Endothelial cell of umbilical vein (primary cell): ENCODE measurements at regions not wholly inside any gene's neighbourhood (a gene's known extent, or its start where the extent isn't known, plus 50 kb on each side); places are given as distances from the start of the nearest gene placed in this dataset.

ENCODE experiments used
- BruUV-seq: library from RNA; stranded (reverse); fragments of 400-500 nt; replicated peaks from 2 replicates; lab custom pipeline; 2021; lab: Mats Ljungman, UMichigan
- CTCF ChIA-PET: fragments of 300-600, 350-600 bp; sonication (Branson Sonifier 250); formaldehyde crosslinking; loops from one replicate; lab custom pipeline; 2021; ENCODE audit warnings: antibody characterized with exemption, inconsistent platforms; lab: Charles Lee
- POLR2A ChIA-PET: fragments of 300-600, 350-600 bp; sonication (Branson Sonifier 250); formaldehyde crosslinking; loops from one replicate; lab custom pipeline; 2021; ENCODE audit warnings: antibody characterized with exemption, inconsistent platforms; lab: Charles Lee
- DNase-seq: peaks from one replicate; pipeline ENCODE4 v3.0.0-alpha.2; 2011; ENCODE audit warnings: low read depth, low spot score
- FAIRE-seq: peaks from 2 replicates; lab custom pipeline; 2011; peaks lifted over from hg19 to GRCh38; lab: Jason Lieb, UNC
- H2AFZ ChIP-seq: 2 replicates; pipeline ENCODE4 v1.6.0; 2012; ENCODE audit warnings: low read depth, low read length, control low read depth, inconsistent platforms
- H3K27ac ChIP-seq: 2 replicates; pipeline ENCODE4 v1.5.1; 2011; ENCODE audit warnings: low read depth, mild to moderate bottlenecking, control low read depth, low read length, moderate library complexity; ENCODE audit not compliant: insufficient read depth
- H3K27me3 ChIP-seq, 2 experiments: 2 replicates each; pipeline versions ENCODE4 v1.6.0 to v1.6.1; 2011; ENCODE audit warnings: low read length in 2 of 2, mixed read lengths in 1 of 2; ENCODE audit not compliant: control insufficient read depth in 2 of 2, insufficient read depth in 2 of 2
- H3K36me3 ChIP-seq, 2 experiments: 2 replicates in 1 of 2; 3 replicates in 1 of 2; pipeline ENCODE4 v1.5.1; 2011; ENCODE audit warnings: low read length in 2 of 2, mild to moderate bottlenecking in 1 of 2, moderate library complexity in 1 of 2; ENCODE audit not compliant: control insufficient read depth in 2 of 2, insufficient read depth in 2 of 2; ENCODE audit errors: extremely low read depth in 1 of 2
- H3K4me1 ChIP-seq: 3 replicates; pipeline ENCODE4 v1.5.1; 2011; ENCODE audit warnings: mild to moderate bottlenecking, low read length; ENCODE audit not compliant: control insufficient read depth, insufficient read depth; ENCODE audit errors: extremely low read depth
- H3K4me2 ChIP-seq: 2 replicates; pipeline ENCODE4 v1.6.1; 2011; ENCODE audit warnings: low read length, control low read depth, mixed read lengths; ENCODE audit not compliant: insufficient read depth
- H3K4me3 ChIP-seq, 3 experiments: fragments of 200-600 bp in 1 of 3; sonication (generic), shearing (Covaris generic) in 1 of 3; replicated peaks in 1 of 3; 2 replicates each; pipeline ENCODE4 v1.5.1; 2011 to 2016; ENCODE audit warnings: control low read depth in 3 of 3, low read length in 3 of 3, mild to moderate bottlenecking in 2 of 3, inconsistent platforms in 1 of 3, low read depth in 1 of 3, moderate library complexity in 1 of 3; ENCODE audit not compliant: insufficient read depth in 1 of 3
- H3K79me2 ChIP-seq: 2 replicates; pipeline ENCODE4 v1.6.0; 2012; ENCODE audit warnings: low read length, inconsistent platforms; ENCODE audit not compliant: control insufficient read depth, insufficient read depth
- H3K9ac ChIP-seq: replicated peaks from 2 replicates; pipeline ENCODE3; 2011; ENCODE audit warnings: low read length, control low read depth; ENCODE audit not compliant: insufficient read depth; ENCODE audit errors: extremely low read depth
- H3K9me1 ChIP-seq: replicated peaks from 3 replicates; pipeline ENCODE4 v1.6.0; 2011; ENCODE audit warnings: mild to moderate bottlenecking, low read length; ENCODE audit not compliant: control insufficient read depth, insufficient read depth; ENCODE audit errors: extremely low read depth
- H3K9me3 ChIP-seq: replicated peaks from 2 replicates; pipeline ENCODE4 v1.5.1; 2012; ENCODE audit warnings: low read length, inconsistent platforms; ENCODE audit not compliant: control insufficient read depth, insufficient read depth
- H4K20me1 ChIP-seq: replicated peaks from 2 replicates; pipeline ENCODE3; 2011; ENCODE audit warnings: mild to moderate bottlenecking, low read length; ENCODE audit not compliant: control insufficient read depth, insufficient read depth; ENCODE audit errors: extremely low read depth
- EZH2 ChIP-seq: IDR thresholded peaks from 2 replicates; pipeline ENCODE4 v1.6.1; 2012; ENCODE audit warnings: borderline replicate concordance, low read depth, mild to moderate bottlenecking, moderate library complexity, low read length, inconsistent platforms; ENCODE audit not compliant: severe bottlenecking
- FOS ChIP-seq: IDR thresholded peaks from 2 replicates; pipeline ENCODE4 v1.6.1; 2011; ENCODE audit warnings: mild to moderate bottlenecking, low read length, moderate library complexity, borderline replicate concordance; ENCODE audit not compliant: insufficient read depth
- GATA2 ChIP-seq: IDR thresholded peaks from 2 replicates; pipeline ENCODE4 v1.7.0; 2011; ENCODE audit warnings: low read depth, mild to moderate bottlenecking, moderate library complexity, mixed read lengths, low read length; ENCODE audit not compliant: insufficient read length, insufficient read depth
- JUN ChIP-seq: IDR thresholded peaks from 2 replicates; pipeline ENCODE4 v1.6.1; 2011; ENCODE audit warnings: borderline replicate concordance, low read depth; ENCODE audit not compliant: insufficient read length, insufficient read depth
- MAX ChIP-seq: IDR thresholded peaks from 2 replicates; pipeline ENCODE4 v1.6.1; 2011; ENCODE audit not compliant: insufficient read depth, insufficient read length
- MYC ChIP-seq: IDR thresholded peaks from one replicate; pipeline ENCODE4 v1.6.1; 2011; ENCODE audit warnings: mild to moderate bottlenecking, low read depth, low read length
- POLR2A ChIP-seq: IDR thresholded peaks from 2 replicates; pipeline ENCODE4 v1.6.1; 2012; ENCODE audit warnings: low read depth, mild to moderate bottlenecking, control low read depth, low read length
- POLR2AphosphoS5 ChIP-seq: IDR thresholded peaks from 2 replicates; pipeline ENCODE4 v1.6.1; 2012; ENCODE audit warnings: low read depth, mild to moderate bottlenecking, control low read depth, low read length, moderate library complexity; ENCODE audit not compliant: insufficient read depth
- dilution Hi-C: fragments of 300-500 bp; cut with MboI; formaldehyde crosslinking; loops from one replicate; pipeline ENCODE4 v1.15.0; 2019; ENCODE audit warnings: low sequenced_read_pairs; ENCODE audit not compliant: extremely low pct_ligation_motif_present
- intact Hi-C: fragments of 100-400 bp; cut with micrococcal nuclease; formaldehyde crosslinking; loops from one replicate; pipeline ENCODE4 v1.10.0; 2022
- TF ChIP-seq, protein P1 (sequence below), 2 donors: IDR thresholded peaks; 1 replicate in 1 of 2; 2 replicates in 1 of 2; pipeline ENCODE4 v1.5.1; 2011; ENCODE audit warnings: low read length in 2 of 2, mild to moderate bottlenecking in 2 of 2, moderate library complexity in 2 of 2, control low read depth in 1 of 2, inconsistent platforms in 1 of 2, low read depth in 1 of 2; ENCODE audit not compliant: insufficient read depth in 1 of 2; ENCODE audit errors: extremely low read depth in 1 of 2

DNA sequence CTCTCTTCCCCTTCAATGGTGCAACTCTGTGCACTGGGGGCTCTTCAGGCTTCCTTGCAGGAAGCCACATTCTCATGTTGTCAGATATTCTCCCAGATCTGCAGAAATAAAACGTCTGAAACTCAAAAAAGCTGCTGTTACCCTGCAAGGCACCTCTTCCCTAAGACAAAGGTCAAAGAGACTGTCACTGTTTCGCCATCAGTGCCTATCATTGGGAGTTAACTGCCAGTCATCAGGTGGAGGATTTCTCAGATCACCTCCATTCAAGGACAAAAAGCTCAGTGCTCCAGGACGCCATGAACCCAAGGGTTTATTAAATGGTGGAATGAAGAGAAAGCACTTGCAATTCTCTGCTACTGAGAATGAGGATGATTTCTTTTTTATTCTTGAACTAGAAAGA is 144.6 kb upstream of the PALS2 start:
- Histone ChIP-seq H2AFZ (no peak overlapping the region), H3K27me3 (no peaks in the 10 kb centered on the region), H3K9me3 (no peaks in the 10 kb centered on the region), H3K79me2 (no peaks in the 10 kb centered on the region), H3K4me2 (no peak overlapping the region), H3K36me3 (no peaks in the 10 kb centered on the region), H4K20me1 (no peaks in the 10 kb centered on the region), H3K4me1 (no peaks in the 10 kb centered on the region), H3K27ac (no peak overlapping the region), H3K9ac (no peak overlapping the region), H3K4me3 (no peak overlapping the region), H3K9me1 (no peaks in the 10 kb centered on the region)
- TF ChIP-seq GATA2, result no peak
- no peak for TF ChIP-seq MAX
- TF ChIP-seq POLR2A, result no peak
- TF ChIP-seq JUN, result no peak
- TF ChIP-seq POLR2AphosphoS5, result no peak
- no peak for TF ChIP-seq MYC
- no peak for TF ChIP-seq EZH2
- TF ChIP-seq FOS, result no peak
- BruUV-seq, result no TSS peak
- ChIA-PET POLR2A (no interaction called here), CTCF (no interaction called here)
- FAIRE-seq, result no peak
- DNase-seq, result no peak
- intact Hi-C loops, result no loop called here
- dilution Hi-C loops, result no loop called here

- intact Hi-C loops, result no loop called here
- BruUV-seq, result no TSS peak
- no peak for DNase-seq
- H2AFZ ChIP-seq, result no peak overlapping the region
- H3K9ac ChIP-seq, result no peak overlapping the region
- H3K9me3 ChIP-seq, result no peaks in the 10 kb centered on the region
- no peaks in the 10 kb centered on the region for H3K9me1 ChIP-seq
- FAIRE-seq, result no peak
- H3K27me3 ChIP-seq, result no peaks in the 10 kb centered on the region
- H3K36me3 ChIP-seq, result no peaks in the 10 kb centered on the region
- ChIA-PET POLR2A (no interaction called here), CTCF (no interaction called here)
- no peak overlapping the region for H3K4me2 ChIP-seq
- dilution Hi-C loops, result no loop called here
- H3K27ac ChIP-seq, result no peak overlapping the region
- no peaks in the 10 kb centered on the region for H3K4me1 ChIP-seq
- H3K4me3 ChIP-seq, result no peak overlapping the region
- H3K79me2 ChIP-seq, result no peaks in the 10 kb centered on the region
- no peaks in the 10 kb centered on the region for H4K20me1 ChIP-seq
- TF ChIP-seq POLR2A (no peak), JUN (no peak), POLR2AphosphoS5 (no peak), MYC (no peak), MAX (no peak)
- TF ChIP-seq, protein P1, sequence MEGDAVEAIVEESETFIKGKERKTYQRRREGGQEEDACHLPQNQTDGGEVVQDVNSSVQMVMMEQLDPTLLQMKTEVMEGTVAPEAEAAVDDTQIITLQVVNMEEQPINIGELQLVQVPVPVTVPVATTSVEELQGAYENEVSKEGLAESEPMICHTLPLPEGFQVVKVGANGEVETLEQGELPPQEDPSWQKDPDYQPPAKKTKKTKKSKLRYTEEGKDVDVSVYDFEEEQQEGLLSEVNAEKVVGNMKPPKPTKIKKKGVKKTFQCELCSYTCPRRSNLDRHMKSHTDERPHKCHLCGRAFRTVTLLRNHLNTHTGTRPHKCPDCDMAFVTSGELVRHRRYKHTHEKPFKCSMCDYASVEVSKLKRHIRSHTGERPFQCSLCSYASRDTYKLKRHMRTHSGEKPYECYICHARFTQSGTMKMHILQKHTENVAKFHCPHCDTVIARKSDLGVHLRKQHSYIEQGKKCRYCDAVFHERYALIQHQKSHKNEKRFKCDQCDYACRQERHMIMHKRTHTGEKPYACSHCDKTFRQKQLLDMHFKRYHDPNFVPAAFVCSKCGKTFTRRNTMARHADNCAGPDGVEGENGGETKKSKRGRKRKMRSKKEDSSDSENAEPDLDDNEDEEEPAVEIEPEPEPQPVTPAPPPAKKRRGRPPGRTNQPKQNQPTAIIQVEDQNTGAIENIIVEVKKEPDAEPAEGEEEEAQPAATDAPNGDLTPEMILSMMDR (IDR thresholded peaks at IDR 0.05; ENCODE audit: extremely low read depth in 1 of 2, insufficient read depth in 1 of 2, low read depth in 1 of 2, low read length in 2 of 2), result no peak
Observed at GRCh38 chr7:24432677-24433076, 140.6 kb upstream of the PALS2 start.
